ENCODE measurements at regions not wholly inside any gene's neighbourhood (a gene's known extent, or its start where the extent isn't known, plus 50 kb on each side); places are given as distances from the start of the nearest gene placed in this dataset.

- TF ChIP-seq, protein P1, sequence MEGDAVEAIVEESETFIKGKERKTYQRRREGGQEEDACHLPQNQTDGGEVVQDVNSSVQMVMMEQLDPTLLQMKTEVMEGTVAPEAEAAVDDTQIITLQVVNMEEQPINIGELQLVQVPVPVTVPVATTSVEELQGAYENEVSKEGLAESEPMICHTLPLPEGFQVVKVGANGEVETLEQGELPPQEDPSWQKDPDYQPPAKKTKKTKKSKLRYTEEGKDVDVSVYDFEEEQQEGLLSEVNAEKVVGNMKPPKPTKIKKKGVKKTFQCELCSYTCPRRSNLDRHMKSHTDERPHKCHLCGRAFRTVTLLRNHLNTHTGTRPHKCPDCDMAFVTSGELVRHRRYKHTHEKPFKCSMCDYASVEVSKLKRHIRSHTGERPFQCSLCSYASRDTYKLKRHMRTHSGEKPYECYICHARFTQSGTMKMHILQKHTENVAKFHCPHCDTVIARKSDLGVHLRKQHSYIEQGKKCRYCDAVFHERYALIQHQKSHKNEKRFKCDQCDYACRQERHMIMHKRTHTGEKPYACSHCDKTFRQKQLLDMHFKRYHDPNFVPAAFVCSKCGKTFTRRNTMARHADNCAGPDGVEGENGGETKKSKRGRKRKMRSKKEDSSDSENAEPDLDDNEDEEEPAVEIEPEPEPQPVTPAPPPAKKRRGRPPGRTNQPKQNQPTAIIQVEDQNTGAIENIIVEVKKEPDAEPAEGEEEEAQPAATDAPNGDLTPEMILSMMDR (optimal IDR thresholded peaks at IDR 0.05 in 1 of 3, IDR thresholded peaks at IDR 0.05 in 1 of 3, conservative IDR thresholded peaks at IDR 0.05 in 1 of 3; ENCODE audit: extremely low read depth in 1 of 3, insufficient read depth in 2 of 3, low read length in 3 of 3): no peak
- TF ChIP-seq EZH2 (IDR thresholded peaks at IDR 0.05; ENCODE audit: low read length): no peak
Observed at GRCh38 chr5:8333977-8334376, 465.0 kb downstream of the MTRR start.

All from keratinocyte (primary cell).